Neural cell (in vitro differentiated cells): ENCODE measurements at regions not wholly inside any gene's neighbourhood (a gene's known extent, or its start where the extent isn't known, plus 50 kb on each side); places are given as distances from the start of the nearest gene placed in this dataset.

ENCODE experiments used
- CTCF ChIP-seq: fragments of 450-650 bp; IDR thresholded peaks from 2 replicates; pipeline ENCODE4 v1.5.1; 2014; ENCODE audit warnings: antibody characterized with exemption, mild to moderate bottlenecking, moderate library complexity; ENCODE audit not compliant: poor library complexity, severe bottlenecking
- SMC3 ChIP-seq: fragments of 450-650 bp; conservative IDR thresholded peaks from 2 replicates; pipeline ENCODE4 v1.6.1; 2014; ENCODE audit warnings: antibody characterized with exemption, mild to moderate bottlenecking, moderate library complexity; ENCODE audit not compliant: poor library complexity
- TAF1 ChIP-seq: IDR thresholded peaks from 2 replicates; pipeline ENCODE4 v1.6.1; 2012; ENCODE audit warnings: low read depth

- TF ChIP-seq CTCF (no peak), TAF1 (no peak), SMC3 (no peak)
Observed at GRCh38 chr15:96645796-96646195, 315.3 kb downstream of the NR2F2 start.
